ENCODE measurements at regions not wholly inside any gene's neighbourhood (a gene's known extent, or its start where the extent isn't known, plus 50 kb on each side); places are given as distances from the start of the nearest gene placed in this dataset.

DNA sequence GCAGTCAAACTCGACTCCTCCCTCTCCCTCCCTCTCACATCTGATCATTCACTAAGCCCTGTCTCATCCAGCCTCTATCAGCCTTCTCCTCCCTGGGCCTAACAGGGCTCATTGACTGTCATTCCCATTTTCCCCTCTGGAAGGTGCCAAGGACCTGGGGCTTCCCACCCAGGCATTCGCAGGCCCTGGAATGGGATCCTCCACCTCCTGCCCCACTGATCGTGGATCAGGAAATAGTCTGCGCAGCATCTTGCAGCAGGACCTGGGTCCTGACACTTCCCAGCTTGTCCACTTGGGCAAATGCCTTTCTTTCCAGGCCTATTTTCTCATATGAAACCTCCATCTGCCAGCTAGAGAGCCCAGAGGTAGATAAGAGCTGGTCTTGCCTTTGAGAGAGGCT is 71.2 kb upstream of the ZC3H12A start:
- FAIRE-seq = no peak
- DNase-seq (ENCODE audit: low read depth) = no peak
- TF ChIP-seq, protein P1, sequence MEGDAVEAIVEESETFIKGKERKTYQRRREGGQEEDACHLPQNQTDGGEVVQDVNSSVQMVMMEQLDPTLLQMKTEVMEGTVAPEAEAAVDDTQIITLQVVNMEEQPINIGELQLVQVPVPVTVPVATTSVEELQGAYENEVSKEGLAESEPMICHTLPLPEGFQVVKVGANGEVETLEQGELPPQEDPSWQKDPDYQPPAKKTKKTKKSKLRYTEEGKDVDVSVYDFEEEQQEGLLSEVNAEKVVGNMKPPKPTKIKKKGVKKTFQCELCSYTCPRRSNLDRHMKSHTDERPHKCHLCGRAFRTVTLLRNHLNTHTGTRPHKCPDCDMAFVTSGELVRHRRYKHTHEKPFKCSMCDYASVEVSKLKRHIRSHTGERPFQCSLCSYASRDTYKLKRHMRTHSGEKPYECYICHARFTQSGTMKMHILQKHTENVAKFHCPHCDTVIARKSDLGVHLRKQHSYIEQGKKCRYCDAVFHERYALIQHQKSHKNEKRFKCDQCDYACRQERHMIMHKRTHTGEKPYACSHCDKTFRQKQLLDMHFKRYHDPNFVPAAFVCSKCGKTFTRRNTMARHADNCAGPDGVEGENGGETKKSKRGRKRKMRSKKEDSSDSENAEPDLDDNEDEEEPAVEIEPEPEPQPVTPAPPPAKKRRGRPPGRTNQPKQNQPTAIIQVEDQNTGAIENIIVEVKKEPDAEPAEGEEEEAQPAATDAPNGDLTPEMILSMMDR (IDR thresholded peaks at IDR 0.05; ENCODE audit: insufficient read depth, low read length, severe bottlenecking) = no peak
- no peaks in the 10 kb centered on the region for H3K36me3 ChIP-seq (ENCODE audit: control insufficient read depth, insufficient read depth, low read length)
- H3K27me3 ChIP-seq (ENCODE audit: control insufficient read depth, insufficient read depth, low read length) = no peaks in the 10 kb centered on the region
- H3K4me3 ChIP-seq (ENCODE audit: low read depth, low read length) = no peak overlapping the region

DNA sequence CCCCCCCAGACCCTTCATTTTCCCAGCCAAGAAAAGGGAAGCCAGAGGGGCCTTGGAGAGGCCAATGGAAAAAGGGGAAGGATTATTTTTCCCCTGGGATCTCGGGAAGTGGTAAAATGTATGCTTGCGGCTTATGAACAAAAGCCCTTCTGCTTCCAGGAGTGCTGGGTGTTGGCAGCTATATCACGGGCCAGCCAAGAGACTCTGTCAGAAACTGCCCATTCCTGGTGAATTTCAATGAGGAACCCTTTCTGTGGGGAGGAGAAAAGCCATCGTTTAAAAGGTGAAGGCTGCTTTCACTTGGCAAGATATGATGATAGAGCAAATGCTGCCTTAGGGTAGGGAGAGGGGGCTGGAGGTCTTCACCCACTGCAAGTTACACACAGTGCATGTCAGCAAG is 69.7 kb upstream of the ZC3H12A start:
- TF ChIP-seq, protein P1 (IDR thresholded peaks at IDR 0.05; ENCODE audit: insufficient read depth, low read length, severe bottlenecking) = no peak
- DNase-seq (ENCODE audit: low read depth) = no peak
- no peaks in the 10 kb centered on the region for H3K36me3 ChIP-seq (ENCODE audit: control insufficient read depth, insufficient read depth, low read length)
- no peaks in the 10 kb centered on the region for H3K27me3 ChIP-seq (ENCODE audit: control insufficient read depth, insufficient read depth, low read length)
- no peak overlapping the region for H3K4me3 ChIP-seq (ENCODE audit: low read depth, low read length)
- FAIRE-seq = no peak

DNA sequence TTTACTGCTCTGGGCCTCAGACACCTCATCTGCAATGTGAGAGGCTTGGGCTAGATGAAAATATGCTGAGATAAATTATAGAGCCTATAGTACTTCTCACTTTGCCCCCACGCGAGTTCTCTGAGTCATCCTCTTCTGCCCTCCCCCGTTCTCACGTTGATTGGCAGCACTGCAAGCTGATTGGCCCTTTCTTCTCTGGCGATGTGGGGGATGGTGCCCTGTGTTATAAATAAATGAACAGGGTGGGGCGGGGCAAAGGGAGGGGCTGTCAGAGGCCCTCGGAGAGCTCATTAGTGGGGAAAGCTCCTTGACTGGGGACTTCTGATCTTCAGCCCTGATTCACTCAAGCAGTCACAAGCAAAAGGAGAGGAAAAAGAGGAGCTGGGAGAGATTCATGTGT is 64.3 kb upstream of the ZC3H12A start:
- no peaks in the 10 kb centered on the region for H3K36me3 ChIP-seq (ENCODE audit: control insufficient read depth, insufficient read depth, low read length)
- FAIRE-seq (no peak), DNase-seq (ENCODE audit: low read depth) (no peak)
- TF ChIP-seq, protein P1 (IDR thresholded peaks at IDR 0.05; ENCODE audit: insufficient read depth, low read length, severe bottlenecking) = no peak
- no peak overlapping the region for H3K4me3 ChIP-seq (ENCODE audit: low read depth, low read length)
- H3K27me3 ChIP-seq (ENCODE audit: control insufficient read depth, insufficient read depth, low read length) = no peaks in the 10 kb centered on the region

DNA sequence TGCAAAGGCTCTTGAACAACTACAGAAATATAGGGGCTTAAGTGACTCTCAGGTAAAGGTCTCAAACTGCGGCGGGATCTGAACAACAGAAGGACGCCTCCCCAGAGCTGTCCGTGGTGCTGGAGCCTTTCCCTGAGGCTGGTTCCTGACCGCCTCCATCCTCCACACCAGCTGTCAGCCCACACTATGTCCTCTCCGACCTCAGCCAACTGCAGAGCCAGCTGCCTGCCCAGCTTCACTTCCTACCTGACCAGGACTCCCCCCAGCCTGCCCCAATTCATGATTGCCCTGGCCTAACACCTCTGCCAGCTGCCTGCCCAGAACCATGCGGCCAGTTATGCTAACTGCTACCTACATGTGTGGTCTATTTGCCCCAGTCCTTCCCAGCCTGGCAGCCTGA is 63.6 kb upstream of the ZC3H12A start:
- TF ChIP-seq, protein P1 (IDR thresholded peaks at IDR 0.05; ENCODE audit: insufficient read depth, low read length, severe bottlenecking) = no peak
- Histone ChIP-seq H3K36me3 (ENCODE audit: control insufficient read depth, insufficient read depth, low read length) (no peaks in the 10 kb centered on the region), H3K27me3 (ENCODE audit: control insufficient read depth, insufficient read depth, low read length) (no peaks in the 10 kb centered on the region), H3K4me3 (ENCODE audit: low read depth, low read length) (no peak overlapping the region)
- FAIRE-seq (no peak), DNase-seq (ENCODE audit: low read depth) (peak; percentile 7)

DNA sequence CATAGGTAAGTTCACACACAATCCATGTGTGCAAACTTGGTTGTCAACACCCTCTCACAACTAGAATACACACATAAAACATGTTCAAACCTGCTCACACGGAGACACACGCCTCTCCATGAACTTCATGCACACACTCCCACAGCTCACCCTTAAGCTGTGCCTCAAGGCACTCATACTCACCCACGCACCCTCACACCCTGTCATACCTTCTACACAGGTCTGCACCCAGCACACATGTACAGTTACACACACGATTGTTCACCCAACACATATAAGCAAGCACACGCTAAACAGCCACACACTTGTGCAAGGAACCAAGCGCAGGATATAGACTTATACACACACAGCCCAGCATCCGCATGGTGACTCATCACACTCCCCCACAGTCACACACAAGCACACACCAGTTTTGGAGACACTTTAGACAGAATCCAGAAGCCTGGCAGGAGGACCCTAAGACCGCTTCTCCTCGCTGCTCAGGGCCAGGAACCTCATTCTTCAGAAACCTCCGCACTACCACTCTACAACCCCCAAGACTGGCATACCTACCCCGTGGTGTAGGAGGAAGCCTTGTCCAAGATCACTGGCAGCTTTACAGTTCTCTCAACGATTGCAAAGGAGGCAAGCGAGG is 58.7 kb upstream of the ZC3H12A start:
- no peak for DNase-seq (ENCODE audit: low read depth)
- no peak for FAIRE-seq
- TF ChIP-seq, protein P1 (IDR thresholded peaks at IDR 0.05; ENCODE audit: insufficient read depth, low read length, severe bottlenecking) = no peak
- H3K36me3 ChIP-seq (ENCODE audit: control insufficient read depth, insufficient read depth, low read length) = no peaks in the 10 kb centered on the region
- no peak overlapping the region for H3K4me3 ChIP-seq (ENCODE audit: low read depth, low read length)
- no peaks in the 10 kb centered on the region for H3K27me3 ChIP-seq (ENCODE audit: control insufficient read depth, insufficient read depth, low read length)

DNA sequence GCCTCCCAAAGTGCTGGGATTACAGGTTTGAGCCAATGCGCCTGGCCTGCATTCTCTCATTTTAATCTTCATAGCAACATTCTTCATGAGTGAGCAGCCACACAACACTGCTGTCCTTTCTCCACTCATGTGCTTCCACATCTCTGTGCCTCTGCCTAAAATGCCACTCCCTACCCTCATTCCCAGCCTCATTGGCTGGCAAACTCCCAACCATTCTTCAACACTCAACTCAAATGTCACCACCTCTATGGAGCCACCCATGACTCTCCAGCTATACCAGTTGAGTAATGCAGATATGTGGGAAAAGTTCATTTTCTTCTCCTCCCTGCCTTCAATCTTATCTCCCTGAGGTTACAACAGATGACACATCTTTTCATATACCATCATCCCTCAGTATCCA is 53.9 kb upstream of the ZC3H12A start:
- TF ChIP-seq, protein P1 (IDR thresholded peaks at IDR 0.05; ENCODE audit: insufficient read depth, low read length, severe bottlenecking) = no peak
- no peaks in the 10 kb centered on the region for H3K27me3 ChIP-seq (ENCODE audit: control insufficient read depth, insufficient read depth, low read length)

More for the DNA sequence above, 53.9 kb upstream of the ZC3H12A start:
- Histone ChIP-seq H3K36me3 (ENCODE audit: control insufficient read depth, insufficient read depth, low read length) (no peaks in the 10 kb centered on the region), H3K4me3 (ENCODE audit: low read depth, low read length) (no peak overlapping the region)
- no peak for FAIRE-seq
- no peak for DNase-seq (ENCODE audit: low read depth)
